ENCODE measurements at regions not wholly inside any gene's neighbourhood (a gene's known extent, or its start where the extent isn't known, plus 50 kb on each side); places are given as distances from the start of the nearest gene placed in this dataset.
"Not testable (repeated sequence)": the region's sequence is repeated elsewhere in the genome, so short reads cannot be mapped to it uniquely, and the experiment has no call there.

GRCh38 chr14:83638748-83639504 is 1891.0 kb upstream of the FLRT2 start:
- H2AFZ ChIP-seq (ENCODE audit: low read depth, low read length): no peak overlapping the region
- no TSS peak for BruUV-seq (replicated peaks)
- no peak overlapping the region for H3K27ac ChIP-seq (ENCODE audit: insufficient read depth, low read depth, low read length)
- no peaks in the 10 kb centered on the region for H3K27me3 ChIP-seq (ENCODE audit: control insufficient read depth in 2 of 2, insufficient read depth in 2 of 2, low read length in 2 of 2)
- no peak for FAIRE-seq
- intact Hi-C loops (cut with micrococcal nuclease) (no loop called here), dilution Hi-C loops (cut with MboI; ENCODE audit: extremely low pct_ligation_motif_present, low sequenced_read_pairs) (no loop called here)
- no peaks in the 10 kb centered on the region for H3K4me1 ChIP-seq (ENCODE audit: control insufficient read depth, extremely low read depth, insufficient read depth, low read length)
- H3K36me3 ChIP-seq (ENCODE audit: control insufficient read depth in 2 of 2, extremely low read depth in 1 of 2, insufficient read depth in 2 of 2, low read length in 2 of 2): no peaks in the 10 kb centered on the region
- TF ChIP-seq EZH2 (IDR thresholded peaks at IDR 0.05; ENCODE audit: borderline replicate concordance, low read depth, low read length, severe bottlenecking): no peak
- no peaks in the 10 kb centered on the region for H3K79me2 ChIP-seq (ENCODE audit: control insufficient read depth, insufficient read depth, low read length)
- POLR2A ChIA-PET: no interaction called here
- H3K4me3 ChIP-seq (replicated peaks in 1 of 3; ENCODE audit: insufficient read depth in 1 of 3, low read depth in 1 of 3, low read length in 3 of 3): no peak overlapping the region
- no peak overlapping the region for H3K4me2 ChIP-seq (ENCODE audit: insufficient read depth, low read length)
- no peak overlapping the region for H3K9ac ChIP-seq (replicated peaks; ENCODE audit: extremely low read depth, insufficient read depth, low read length)
- no peak for DNase-seq (ENCODE audit: low read depth, low spot score)
- H4K20me1 ChIP-seq (replicated peaks; ENCODE audit: control insufficient read depth, extremely low read depth, insufficient read depth, low read length): no peaks in the 10 kb centered on the region
- no peaks in the 10 kb centered on the region for H3K9me3 ChIP-seq (replicated peaks; ENCODE audit: control insufficient read depth, insufficient read depth, low read length)
- CTCF ChIA-PET: no interaction called here
- H3K9me1 ChIP-seq (replicated peaks; ENCODE audit: control insufficient read depth, extremely low read depth, insufficient read depth, low read length): no peaks in the 10 kb centered on the region

GRCh38 chr14:83639505-83639875 is 1890.5 kb upstream of the FLRT2 start:
- H3K9me3 ChIP-seq (replicated peaks; ENCODE audit: control insufficient read depth, insufficient read depth, low read length); H3K9ac ChIP-seq (replicated peaks; ENCODE audit: extremely low read depth, insufficient read depth, low read length); DNase-seq (ENCODE audit: low read depth, low spot score); POLR2A ChIA-PET; H3K9me1 ChIP-seq (replicated peaks; ENCODE audit: control insufficient read depth, extremely low read depth, insufficient read depth, low read length); dilution Hi-C loops (cut with MboI; ENCODE audit: extremely low pct_ligation_motif_present, low sequenced_read_pairs); H3K4me2 ChIP-seq (ENCODE audit: insufficient read depth, low read length); H3K4me1 ChIP-seq (ENCODE audit: control insufficient read depth, extremely low read depth, insufficient read depth, low read length); H3K27ac ChIP-seq (ENCODE audit: insufficient read depth, low read depth, low read length); CTCF ChIA-PET; H4K20me1 ChIP-seq (replicated peaks; ENCODE audit: control insufficient read depth, extremely low read depth, insufficient read depth, low read length); intact Hi-C loops (cut with micrococcal nuclease); BruUV-seq (replicated peaks); H3K27me3 ChIP-seq (ENCODE audit: control insufficient read depth in 2 of 2, insufficient read depth in 2 of 2, low read length in 2 of 2); H3K36me3 ChIP-seq (ENCODE audit: control insufficient read depth in 2 of 2, extremely low read depth in 1 of 2, insufficient read depth in 2 of 2, low read length in 2 of 2); H3K79me2 ChIP-seq (ENCODE audit: control insufficient read depth, insufficient read depth, low read length); H3K4me3 ChIP-seq (replicated peaks in 1 of 3; ENCODE audit: insufficient read depth in 1 of 3, low read depth in 1 of 3, low read length in 3 of 3); FAIRE-seq; H2AFZ ChIP-seq (ENCODE audit: low read depth, low read length): not testable (repeated sequence)
